ENCODE measurements at regions not wholly inside any gene's neighbourhood (a gene's known extent, or its start where the extent isn't known, plus 50 kb on each side); places are given as distances from the start of the nearest gene placed in this dataset.

DNA sequence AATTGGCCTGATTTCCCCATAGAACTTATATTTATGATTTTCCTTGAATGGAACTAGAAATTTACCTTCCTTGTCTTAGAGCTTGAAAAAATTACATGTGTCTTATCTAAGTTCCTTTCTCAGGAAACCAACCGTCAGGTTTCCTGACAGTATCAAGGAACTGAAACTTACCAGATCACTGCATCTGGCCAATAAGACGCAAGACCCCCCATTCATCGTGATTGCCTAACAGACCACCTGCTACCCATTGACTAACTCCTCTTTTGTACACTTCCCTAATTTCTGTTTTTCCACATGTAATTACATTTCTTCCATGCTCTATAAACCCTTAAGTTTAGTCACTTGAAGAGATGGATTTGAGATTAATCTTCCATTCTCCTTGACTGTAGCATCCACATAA lies 517.2 kb upstream of the CBLB start:
- no peak for DNase-seq (ENCODE audit: low read depth)

DNA sequence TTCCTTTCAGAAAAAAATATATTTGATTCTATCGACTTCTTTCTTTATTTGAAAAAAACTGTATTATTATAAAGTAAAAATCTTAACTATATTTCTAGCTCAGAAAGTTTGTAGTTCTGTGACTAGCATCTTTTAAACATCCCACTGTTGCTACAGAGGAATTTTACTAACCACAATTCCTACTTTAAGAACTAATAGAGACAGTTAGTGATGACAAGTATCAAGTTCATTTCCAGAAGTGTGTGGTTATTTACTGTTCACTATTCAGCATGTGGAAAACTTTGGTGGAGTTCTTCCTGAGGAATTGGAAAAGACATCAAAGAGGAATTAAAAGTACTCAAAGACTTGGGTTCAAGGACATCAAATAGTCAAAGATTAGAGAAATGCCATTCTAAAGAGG lies 524.1 kb upstream of the CBLB start:
- DNase-seq (ENCODE audit: low read depth): peak; percentile 15

DNA sequence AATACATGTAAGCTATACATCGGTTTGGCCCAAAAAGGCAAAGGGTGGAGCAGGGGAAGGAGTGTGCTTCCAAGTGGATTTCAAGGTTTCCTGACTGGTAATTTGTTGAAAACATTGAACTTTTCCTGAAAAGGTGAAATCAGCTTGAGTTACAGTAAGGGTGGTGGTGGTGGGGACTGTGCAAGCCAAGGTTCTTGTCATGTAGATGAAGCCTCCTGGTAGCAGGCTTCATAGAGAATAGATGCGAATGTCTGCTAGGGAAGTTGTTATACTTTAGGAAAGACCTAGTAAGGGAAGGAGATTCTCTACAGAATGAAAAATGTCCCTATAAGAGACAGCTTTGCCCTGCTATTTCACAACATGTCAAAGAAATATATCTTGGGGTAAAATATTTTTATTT lies 528.2 kb upstream of the CBLB start:
- no peak for DNase-seq (ENCODE audit: low read depth)

DNA sequence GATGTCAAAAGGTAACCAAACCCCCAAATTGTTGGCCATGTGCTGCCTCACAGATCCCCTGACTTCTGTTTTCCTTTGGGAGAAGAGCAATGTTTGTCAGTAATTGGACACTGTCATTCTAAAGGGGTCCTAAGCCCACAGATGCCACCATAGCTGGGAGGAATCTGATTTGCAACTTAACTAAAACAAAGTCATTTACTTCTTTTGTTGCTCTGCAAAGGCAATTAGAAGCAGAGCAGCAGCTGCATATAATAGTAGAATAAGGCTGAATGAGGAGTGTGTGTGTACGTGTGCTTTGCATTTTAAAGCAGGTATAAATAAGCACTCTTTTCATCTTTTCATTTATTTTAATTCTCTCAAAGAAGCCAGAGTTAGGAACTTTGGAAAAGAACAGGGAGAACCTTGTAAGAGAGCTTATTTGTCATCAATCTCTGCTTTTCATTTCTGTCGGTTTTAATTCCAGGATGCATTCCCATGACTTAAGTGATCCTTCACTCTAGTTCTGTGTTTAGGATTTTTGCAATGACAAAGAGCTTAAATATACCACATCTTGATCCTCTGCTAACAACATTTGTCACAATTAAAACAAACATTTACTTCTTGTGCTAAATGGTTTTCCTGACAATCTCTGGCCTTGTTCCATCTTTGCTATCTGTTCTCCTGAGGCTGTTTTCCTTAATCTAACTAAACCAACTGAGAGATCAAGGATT lies 530.2 kb upstream of the CBLB start:
- DNase-seq (ENCODE audit: low read depth): peak; percentile 59

DNA sequence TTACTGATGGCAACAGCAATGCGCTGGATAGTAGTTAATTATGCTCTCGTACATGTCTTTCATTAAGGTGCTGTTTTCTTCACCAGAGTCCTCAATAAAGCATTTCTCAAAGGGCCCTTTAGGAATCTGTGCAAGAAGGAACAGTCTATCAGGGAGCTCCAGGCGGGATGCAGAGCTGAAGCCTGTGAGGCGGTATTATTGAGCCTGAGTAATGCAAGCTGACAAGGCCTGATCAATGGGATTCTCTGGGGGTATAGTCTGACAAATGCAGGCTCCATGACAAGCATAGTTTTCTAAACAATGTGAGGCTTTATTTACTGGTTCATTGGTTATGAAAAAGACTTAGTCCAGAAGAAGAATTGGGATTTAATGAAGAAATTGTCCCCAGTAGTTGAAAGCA lies 530.9 kb upstream of the CBLB start:
- DNase-seq (ENCODE audit: low read depth): no peak

DNA sequence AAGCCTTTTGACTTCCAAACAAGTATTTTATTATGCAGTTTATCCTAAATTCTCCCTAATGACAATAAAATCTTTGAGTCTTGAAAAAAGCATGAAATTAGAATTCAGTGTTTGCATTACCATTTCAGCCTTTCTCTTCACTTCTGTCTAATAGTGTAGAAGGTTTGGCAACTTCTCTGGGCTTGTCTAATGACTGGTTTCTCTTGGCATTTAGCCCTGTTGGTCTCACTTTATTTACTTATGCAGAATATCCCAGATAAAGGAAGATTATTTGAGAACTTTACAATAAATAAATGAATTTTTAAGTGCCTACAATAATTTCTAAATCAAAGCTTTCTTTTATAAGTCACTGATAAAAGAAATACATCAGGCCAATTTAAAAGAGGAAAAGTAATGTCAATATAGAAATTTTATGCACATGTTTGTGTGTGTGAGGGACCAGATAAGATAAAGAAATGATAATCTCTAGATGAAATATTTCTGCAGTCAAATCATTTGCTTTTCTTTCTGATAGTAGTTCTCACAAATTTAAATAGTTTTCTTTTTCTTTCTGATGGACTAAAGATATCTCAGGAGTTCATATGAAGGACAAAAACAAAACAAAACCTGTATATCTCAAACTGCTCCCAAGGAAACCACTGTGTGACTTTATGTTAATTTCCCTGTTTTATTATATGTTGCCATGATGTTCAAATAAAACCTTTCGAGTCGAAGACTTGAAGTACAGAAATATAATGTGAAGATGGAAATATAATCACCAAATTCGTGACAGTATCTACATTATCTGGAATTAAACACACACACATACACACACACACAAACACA lies 533.1 kb upstream of the CBLB start:
- peak; percentile 49 for DNase-seq (ENCODE audit: low read depth)

DNA sequence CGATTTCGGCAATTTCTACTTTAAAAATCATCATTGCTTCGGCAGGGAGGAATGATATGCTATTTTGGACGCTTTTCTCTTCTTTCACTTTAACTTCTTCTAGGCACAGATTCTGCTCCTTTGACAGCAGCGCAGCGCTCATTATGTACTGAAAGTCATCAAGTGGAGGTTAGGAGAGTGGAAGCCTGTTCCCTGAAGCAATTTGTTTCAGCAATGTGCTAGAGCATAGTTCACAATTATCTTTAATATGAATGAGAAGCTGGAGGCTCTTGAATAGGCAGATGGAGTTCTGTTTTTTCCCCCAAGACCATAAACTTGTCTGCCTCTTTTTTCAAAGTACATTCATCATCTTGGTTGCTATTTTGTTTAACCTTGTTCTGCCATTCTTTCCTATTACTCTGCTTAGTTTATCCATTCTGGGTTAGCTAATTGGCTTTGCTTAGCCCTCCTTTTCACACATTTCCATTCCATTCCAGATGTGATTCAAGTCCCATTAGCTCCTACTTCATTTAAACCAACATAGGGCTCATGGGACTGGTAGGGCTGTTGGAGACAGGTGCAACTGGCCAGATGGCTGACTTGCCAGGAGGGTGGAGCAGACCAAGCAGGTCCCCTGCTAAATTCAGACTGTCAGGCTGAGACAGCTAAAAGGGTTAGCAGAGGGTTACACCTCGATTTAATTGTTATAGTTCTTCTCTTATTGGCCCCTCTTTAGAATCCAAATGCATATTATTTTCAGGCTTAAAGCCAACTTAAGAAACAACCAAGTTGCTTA lies 534.7 kb upstream of the CBLB start:
- no peak for DNase-seq (ENCODE audit: low read depth)

DNA sequence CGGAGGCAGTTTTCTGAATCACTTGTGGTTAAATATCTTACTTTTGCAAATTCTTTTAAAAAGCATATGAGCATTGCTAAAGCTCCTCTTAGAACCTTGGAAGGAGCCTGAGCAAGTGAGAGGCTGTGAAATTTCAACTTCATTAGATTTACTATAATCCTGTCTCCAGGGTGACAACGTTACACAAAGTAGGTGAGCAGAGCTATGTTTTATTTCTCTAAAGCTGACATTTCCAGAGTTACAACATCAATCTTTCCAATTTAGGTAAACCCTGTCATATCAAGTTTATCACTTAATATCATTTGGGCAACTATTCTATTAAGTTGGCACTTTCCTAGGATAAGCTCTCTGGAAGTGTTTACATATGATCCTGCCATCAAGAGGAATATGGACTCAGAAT lies 544.9 kb upstream of the CBLB start:
- no peak for DNase-seq (ENCODE audit: low read depth)

DNA sequence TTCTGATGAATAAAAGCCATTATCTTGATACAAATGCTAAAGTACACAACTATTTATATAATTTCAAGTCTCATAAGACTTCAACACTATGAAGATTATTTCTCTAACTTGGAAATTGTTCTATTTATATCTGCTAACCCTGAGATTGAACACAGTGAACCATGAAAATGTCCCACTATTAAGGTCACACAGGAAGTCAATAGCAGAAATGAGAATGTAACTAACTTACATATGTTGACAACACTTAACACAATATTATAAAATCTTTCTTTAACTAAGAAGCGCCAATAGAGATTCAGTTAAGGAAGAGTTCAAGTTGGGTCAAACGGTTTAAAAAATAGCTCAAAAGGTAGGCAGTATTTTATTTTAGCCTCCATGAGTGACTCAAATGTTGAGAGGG lies 551.8 kb upstream of the CBLB start:
- DNase-seq (ENCODE audit: low read depth): no peak

DNA sequence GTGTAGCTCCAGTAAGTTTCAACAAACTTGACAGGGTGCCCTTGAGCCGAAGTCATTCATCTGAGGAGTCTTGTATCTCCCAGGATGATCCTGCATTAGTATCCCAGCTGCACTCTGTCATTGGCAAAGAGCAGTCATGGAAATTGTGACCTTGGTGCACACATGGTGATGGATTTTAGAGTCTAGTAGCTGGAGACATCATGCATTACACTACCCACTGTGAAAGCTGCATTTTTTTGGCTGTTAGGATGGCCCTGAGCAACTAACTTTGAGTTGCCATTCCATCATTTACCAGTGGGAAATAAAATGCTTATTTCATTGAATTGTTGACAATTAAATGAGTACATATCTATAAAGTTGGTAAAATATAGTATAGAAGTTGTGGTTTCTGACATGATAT lies 552.6 kb upstream of the CBLB start:
- DNase-seq (ENCODE audit: low read depth): no peak

DNA sequence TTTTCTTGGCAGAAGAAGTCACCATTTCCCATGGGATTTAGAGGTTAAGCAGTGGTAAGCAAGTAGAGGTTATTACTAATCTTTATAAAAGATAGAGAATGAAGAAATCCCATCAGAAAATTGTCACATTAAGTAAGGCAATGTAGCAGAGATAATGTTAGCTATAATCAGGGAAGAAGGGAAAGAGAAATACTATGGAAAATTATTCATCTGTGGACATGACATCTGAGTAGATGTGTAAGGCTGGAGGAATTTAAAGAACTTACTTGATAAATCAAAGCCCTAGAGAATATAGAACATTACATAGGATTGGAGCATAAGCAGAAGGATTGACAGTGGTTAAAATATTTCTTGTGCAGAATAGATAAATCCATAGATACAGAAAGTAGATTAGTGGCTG lies 553.1 kb upstream of the CBLB start:
- DNase-seq (ENCODE audit: low read depth): no peak

DNA sequence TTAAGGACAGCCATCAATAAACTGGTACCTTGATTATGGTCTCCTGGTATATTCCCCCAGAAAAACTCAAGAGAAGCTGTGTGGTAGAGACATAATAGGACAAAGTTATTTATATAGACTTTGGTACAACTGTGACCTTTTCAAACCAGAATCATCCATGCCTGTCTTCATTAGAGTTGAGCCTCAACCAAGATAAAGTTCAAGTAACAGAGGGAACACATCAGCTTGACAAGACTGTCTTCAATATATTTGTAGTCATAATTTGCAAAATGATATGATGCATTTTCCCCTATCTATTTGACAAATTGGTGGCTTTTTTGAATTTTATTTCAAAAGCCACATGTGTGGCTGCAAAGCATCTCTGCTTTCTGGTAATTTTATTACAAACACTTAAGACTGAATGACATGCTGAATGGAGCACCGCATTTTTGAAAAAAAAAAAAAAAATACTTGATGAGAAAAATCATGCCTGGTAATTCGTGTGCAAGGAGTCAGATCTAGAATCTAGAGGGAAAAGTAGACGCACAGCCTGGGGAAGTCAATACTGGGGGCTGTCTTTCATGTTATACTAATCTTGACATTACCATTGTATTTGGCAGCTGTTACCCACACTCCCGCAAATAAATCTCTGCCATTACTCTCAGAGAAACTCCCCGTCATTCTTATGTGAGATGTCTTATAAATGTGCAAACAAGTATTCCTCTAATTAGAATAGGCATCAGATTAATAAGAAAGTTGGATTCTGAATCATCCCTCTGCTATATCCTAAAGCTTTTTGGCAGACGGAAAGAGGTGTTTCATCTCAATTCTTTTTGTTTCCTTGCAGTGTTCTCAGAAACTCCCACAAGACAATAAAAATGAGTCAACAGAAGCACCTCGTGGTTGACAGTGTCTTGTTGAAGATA lies 554.8 kb upstream of the CBLB start:
- DNase-seq (ENCODE audit: low read depth): peak; percentile 15

DNA sequence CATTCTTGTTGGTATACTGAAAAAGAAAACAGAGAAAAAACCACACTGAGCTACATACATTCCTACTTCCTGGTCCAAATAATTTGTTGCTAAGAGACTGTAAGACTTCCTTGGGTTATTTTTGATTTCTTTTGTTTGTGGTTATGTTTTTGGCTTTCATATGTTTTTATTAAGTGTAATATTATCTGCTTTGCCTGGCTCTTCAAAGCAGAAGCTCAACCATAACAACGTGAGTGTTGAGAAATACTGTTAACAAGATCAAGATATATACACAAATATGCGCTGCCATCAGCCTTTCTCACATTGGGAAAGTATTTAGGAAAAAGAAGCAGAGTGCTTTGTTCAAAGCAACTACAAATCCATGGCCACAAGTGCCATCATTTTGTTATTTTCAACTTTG lies 556.2 kb upstream of the CBLB start:
- peak; percentile 84 for DNase-seq (ENCODE audit: low read depth)

DNA sequence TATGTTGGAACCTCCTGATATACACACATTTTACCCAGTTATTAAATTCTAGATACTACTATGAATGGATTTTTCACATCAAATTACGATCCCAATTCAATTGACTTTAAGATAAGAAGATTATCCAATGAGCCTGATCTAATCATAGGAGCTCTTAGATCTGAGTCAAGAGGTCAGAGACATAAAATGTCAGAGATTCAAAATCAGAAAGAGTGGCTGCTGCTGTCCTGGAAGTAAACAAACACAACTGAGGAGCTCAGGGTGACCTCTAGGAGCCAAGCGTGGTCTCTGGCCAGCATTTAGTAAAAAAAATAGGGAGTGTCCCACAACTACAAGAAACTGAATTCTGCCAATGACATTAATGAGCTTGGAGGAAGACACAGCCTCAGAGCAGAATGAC lies 557.1 kb upstream of the CBLB start:
- DNase-seq (ENCODE audit: low read depth): no peak

DNA sequence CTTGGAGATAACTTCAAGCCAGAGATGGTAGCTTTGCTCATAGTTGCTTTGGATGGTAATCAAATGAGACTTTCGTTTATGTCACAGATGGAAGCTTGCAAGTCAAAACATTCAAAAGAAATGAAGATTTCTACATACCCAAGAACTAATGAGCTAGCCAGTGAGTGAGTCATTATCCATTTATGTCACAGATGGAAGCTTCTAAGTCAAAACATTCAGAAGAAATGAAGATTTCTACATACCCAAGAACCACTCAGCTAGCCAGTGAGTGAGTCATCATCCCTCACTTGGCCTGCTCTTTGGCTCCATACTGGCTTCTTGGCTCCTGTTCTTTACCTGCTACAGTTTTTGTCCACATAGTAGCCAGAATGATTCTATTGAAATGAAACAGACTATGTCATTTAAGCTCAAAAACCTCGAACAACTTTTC lies 559.8 kb upstream of the CBLB start:
- DNase-seq (ENCODE audit: low read depth): peak; percentile 99

DNA sequence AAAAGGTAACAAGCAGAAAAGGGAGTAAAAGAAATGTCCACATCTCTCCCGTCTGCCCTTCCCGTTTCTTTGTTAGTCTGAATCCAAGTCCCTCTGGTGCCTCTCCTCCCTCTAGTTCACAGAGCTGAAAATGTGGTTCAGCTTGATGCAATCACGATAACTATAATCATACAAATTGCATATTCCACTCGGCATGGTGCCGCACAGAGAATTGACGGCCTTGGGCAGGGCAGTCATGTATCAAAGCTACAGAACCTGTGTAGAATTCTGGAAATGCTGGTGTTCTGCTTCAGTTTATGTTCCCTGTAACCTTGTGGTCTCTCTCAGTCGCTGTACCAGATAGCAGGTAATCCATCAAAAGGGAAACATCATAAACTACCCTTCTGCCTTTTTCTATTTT lies 562.9 kb upstream of the CBLB start:
- DNase-seq (ENCODE audit: low read depth): no peak

DNA sequence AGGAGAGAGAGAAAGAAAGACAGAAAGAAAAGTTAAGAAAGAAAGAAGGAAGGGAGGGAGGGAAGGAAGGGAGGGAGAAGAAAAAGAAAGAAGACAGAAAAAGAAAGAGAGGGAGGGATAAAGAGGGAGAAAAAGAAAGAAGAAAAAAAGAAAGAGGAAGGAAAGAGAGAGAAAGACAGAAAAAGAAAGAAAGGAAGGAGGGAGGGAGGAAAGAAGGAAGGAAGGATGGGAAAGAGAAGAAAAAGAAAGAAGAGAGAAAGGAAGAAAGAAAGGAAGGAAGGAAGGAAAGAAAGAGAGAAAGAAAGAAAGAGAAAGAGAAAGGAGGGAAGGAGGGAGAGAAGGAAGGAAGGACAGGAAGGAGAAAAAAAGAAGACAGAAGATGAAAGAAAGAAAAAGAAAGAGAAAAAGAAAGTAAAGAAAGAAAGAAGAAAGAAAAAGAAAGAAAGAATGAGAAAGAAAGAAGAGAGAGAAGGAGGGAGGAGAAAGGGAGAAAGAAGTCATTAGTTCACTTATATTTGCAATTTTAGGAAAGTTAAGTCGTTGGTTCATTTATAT lies 567.2 kb upstream of the CBLB start:
- DNase-seq (ENCODE audit: low read depth): no peak

DNA sequence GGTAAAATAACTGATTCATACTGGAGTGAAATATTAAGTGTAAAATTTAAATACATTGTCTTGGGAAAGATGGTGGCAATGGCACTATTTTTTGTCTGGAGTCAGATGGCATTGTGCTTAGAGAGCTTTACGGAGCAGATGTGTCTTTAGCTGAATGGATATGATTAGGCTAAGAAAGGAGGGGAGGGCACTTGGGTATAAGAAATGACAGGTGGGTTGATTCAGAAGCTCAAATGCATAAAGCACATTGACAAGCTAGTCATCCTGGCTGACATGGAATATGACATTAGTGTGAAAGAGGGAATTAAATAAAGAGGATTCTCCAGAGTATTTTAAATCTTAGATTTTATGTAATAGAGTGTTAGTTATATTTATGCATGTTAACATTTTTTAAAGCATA lies 570.1 kb upstream of the CBLB start:
- no peak for DNase-seq (ENCODE audit: low read depth)

DNA sequence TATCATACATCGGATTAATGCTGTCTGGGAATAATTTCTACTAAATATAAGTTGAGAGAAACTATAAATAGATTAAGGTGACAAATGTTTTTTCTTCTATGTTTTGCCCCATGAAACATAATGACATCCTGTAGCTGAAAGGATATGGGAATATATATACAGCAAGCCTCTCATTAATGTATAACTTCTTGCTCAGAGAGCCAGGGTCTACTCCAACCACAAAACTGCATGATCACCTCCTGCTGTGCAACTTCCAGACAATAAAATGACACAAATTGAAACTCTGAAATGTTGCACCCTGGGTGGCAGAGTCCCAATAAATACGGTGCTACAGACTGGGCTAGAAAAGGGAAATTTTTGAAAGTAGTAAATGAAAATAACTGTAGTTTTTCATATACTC lies 571.9 kb upstream of the CBLB start:
- no peak for DNase-seq (ENCODE audit: low read depth)

DNA sequence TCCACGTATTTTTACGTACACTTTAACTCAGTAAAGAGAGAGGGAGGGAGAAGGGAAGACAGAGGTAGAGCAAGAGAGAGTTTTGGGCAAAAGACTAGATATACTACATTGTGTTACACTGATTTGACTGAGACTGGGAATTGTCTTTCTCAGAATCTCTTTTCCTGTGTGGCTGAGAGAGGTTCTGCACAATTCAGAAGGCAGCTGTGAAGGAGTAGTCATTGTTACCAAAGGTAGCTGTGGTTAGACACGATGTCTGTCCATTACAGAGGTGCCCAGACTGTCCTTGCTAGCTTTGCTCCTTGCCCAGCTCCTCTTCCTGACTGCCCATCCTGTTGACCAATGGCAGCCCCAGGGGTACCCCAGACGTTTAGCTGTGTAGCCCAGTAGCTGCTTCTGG lies 577.5 kb upstream of the CBLB start:
- no peak for DNase-seq (ENCODE audit: low read depth)

DNA sequence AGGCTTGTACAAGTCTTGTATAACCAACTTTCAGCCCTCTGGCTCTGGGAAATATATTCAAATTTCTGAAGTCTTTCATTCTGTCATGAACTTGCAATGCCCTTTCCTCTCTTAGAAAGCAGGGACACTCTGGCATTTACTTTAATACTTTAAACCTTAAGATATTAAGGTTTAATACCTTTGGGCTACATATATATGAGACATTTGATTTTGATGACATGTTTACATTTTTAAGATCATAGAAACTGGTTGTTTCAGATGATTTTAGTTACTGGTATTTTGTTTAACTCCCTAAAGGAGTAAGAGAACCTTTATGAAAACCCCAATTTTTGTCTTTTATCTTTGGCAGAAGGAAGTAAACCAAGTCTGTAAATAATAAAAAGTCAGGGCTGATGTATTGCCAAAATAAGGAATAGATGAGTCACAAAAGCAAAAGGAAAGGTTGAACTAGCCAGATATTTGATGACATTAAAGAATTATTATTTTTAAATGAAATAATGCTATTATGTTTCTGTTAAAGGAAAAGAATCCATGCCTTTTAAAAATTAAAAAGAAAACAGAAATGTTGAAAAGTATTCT lies 579.0 kb upstream of the CBLB start:
- DNase-seq (ENCODE audit: low read depth): no peak
